ENCODE measurements at regions not wholly inside any gene's neighbourhood (a gene's known extent, or its start where the extent isn't known, plus 50 kb on each side); places are given as distances from the start of the nearest gene placed in this dataset.

GRCh38 chr1:45275054-45275453 lies 51.6 kb upstream of the HPDL start:
- H3K4me1 ChIP-seq = no peaks in the 10 kb centered on the region
- H3K36me3 ChIP-seq = no peaks in the 10 kb centered on the region
- H3K27ac ChIP-seq = no peak overlapping the region
- H3K9me3 ChIP-seq = peaks cover 0 to 12% (median 0%) of the 10 kb centered on the region in 12 donors
- no peak overlapping the region for H3K4me3 ChIP-seq
- intact Hi-C loops (cut with DNase I) = no loop called here
- TF ChIP-seq CTCF (IDR thresholded peaks at IDR 0.05) (no peak), POLR2A (IDR thresholded peaks at IDR 0.05) (no peak)
- no peak for ATAC-seq
- no peak for DNase-seq
- H3K27me3 ChIP-seq = no peaks in the 10 kb centered on the region

All from heart left ventricle (tissue), 14 donors.